ENCODE measurements at regions not wholly inside any gene's neighbourhood (a gene's known extent, or its start where the extent isn't known, plus 50 kb on each side); places are given as distances from the start of the nearest gene placed in this dataset.

DNA sequence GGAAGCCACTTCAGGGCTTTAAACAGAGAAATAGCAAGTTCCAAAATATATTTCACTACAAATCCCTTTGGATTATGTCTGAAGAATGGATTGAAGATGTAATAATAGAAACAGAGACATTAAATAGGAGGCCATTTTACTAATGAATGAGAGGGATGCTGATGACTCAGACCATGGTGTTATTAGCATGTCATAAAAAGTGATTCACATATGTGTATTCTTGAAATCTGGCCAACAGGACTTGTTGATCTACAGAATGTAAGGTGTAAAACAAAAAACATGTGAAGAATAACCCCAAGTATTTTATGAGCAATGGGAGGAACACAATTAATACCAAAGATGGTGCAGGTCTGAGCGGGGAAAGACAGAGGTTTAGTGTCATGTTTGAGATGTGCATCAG, 873.7 kb downstream of the SLITRK5 start:
- ChIA-PET POLR2A (ENCODE audit: unreplicated experiment) (no interaction called here), CTCF (no interaction called here)
- intact Hi-C loops (cut with micrococcal nuclease; ENCODE audit: unreplicated experiment) = no loop called here
- Histone ChIP-seq H3K9me2 (ENCODE audit: insufficient read depth) (no peaks in the 10 kb centered on the region), H3F3A (ENCODE audit: insufficient read depth, low read depth) (no peaks in the 10 kb centered on the region), H3K9me3 (ENCODE audit: insufficient read depth, low read depth) (no peaks in the 10 kb centered on the region), H3K27ac (no peak overlapping the region), H3K4me1 (replicated peaks; ENCODE audit: insufficient read depth) (no peaks in the 10 kb centered on the region), H3K36me3 (ENCODE audit: low read depth) (no peaks in the 10 kb centered on the region), H3K79me2 (ENCODE audit: low read depth) (no peaks in the 10 kb centered on the region), H3K27me3 (ENCODE audit: insufficient read depth, low read depth) (no peaks in the 10 kb centered on the region), H3K4me3 (no peak overlapping the region), H2AFZ (no peak overlapping the region), H3K4me2 (no peak overlapping the region), H4K20me1 (ENCODE audit: insufficient read depth) (no peaks in the 10 kb centered on the region)
- DNase-seq = no peak
- BruUV-seq (replicated peaks) = no TSS peak
- TF ChIP-seq, protein P1, sequence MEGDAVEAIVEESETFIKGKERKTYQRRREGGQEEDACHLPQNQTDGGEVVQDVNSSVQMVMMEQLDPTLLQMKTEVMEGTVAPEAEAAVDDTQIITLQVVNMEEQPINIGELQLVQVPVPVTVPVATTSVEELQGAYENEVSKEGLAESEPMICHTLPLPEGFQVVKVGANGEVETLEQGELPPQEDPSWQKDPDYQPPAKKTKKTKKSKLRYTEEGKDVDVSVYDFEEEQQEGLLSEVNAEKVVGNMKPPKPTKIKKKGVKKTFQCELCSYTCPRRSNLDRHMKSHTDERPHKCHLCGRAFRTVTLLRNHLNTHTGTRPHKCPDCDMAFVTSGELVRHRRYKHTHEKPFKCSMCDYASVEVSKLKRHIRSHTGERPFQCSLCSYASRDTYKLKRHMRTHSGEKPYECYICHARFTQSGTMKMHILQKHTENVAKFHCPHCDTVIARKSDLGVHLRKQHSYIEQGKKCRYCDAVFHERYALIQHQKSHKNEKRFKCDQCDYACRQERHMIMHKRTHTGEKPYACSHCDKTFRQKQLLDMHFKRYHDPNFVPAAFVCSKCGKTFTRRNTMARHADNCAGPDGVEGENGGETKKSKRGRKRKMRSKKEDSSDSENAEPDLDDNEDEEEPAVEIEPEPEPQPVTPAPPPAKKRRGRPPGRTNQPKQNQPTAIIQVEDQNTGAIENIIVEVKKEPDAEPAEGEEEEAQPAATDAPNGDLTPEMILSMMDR (conservative IDR thresholded peaks at IDR 0.05) = no peak
- no peak for TF ChIP-seq EZH2 (IDR thresholded peaks at IDR 0.05; ENCODE audit: low read depth)

DNA sequence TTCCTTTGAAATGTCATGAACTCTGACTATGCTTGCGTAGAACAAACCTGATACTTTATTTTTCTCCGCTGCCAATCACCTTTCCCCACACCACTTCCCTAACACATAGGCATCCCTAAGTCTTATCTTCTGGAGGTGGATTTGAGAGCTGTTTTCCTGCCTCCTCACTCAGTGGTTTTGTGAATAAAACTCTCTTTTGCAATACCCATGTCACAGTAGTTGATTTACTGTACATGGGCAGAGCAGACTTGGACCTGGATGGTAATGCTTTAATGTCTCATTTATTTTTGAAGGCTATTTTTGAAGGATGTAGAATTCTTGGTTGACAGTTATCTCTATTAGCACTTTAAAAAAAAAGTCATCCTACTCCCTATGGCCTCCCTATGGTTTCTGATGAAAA, 881.8 kb downstream of the SLITRK5 start:
- Histone ChIP-seq H3K4me1 (replicated peaks; ENCODE audit: insufficient read depth) (no peaks in the 10 kb centered on the region), H2AFZ (0 out of 2 replicates have a peak overlapping the region, but pooled peaks have one; percentile 17), H3K9me3 (ENCODE audit: insufficient read depth, low read depth) (no peaks in the 10 kb centered on the region), H4K20me1 (ENCODE audit: insufficient read depth) (no peaks in the 10 kb centered on the region), H3K4me3 (no peak overlapping the region), H3K36me3 (ENCODE audit: low read depth) (no peaks in the 10 kb centered on the region), H3K9me2 (ENCODE audit: insufficient read depth) (no peaks in the 10 kb centered on the region), H3K79me2 (ENCODE audit: low read depth) (no peaks in the 10 kb centered on the region), H3K27ac (no peak overlapping the region), H3F3A (ENCODE audit: insufficient read depth, low read depth) (no peaks in the 10 kb centered on the region), H3K27me3 (ENCODE audit: insufficient read depth, low read depth) (no peaks in the 10 kb centered on the region), H3K4me2 (no peak overlapping the region)
- POLR2A ChIA-PET (ENCODE audit: unreplicated experiment) = no interaction called here
- intact Hi-C loops (cut with micrococcal nuclease; ENCODE audit: unreplicated experiment) = no loop called here
- CTCF ChIA-PET = no interaction called here
- no peak for TF ChIP-seq EZH2 (IDR thresholded peaks at IDR 0.05; ENCODE audit: low read depth)
- TF ChIP-seq, protein P1 (conservative IDR thresholded peaks at IDR 0.05) = no peak
- no TSS peak for BruUV-seq (replicated peaks)
- DNase-seq = no peak

GRCh38 chr13:88565566-88565965, 894.4 kb downstream of the SLITRK5 start:
- Histone ChIP-seq H2AFZ (no peak overlapping the region), H3K4me3 (no peak overlapping the region), H3K4me1 (replicated peaks; ENCODE audit: insufficient read depth) (no peaks in the 10 kb centered on the region), H3K79me2 (ENCODE audit: low read depth) (no peaks in the 10 kb centered on the region), H3K9me3 (ENCODE audit: insufficient read depth, low read depth) (no peaks in the 10 kb centered on the region), H4K20me1 (ENCODE audit: insufficient read depth) (no peaks in the 10 kb centered on the region), H3K9me2 (ENCODE audit: insufficient read depth) (no peaks in the 10 kb centered on the region), H3K36me3 (ENCODE audit: low read depth) (no peaks in the 10 kb centered on the region), H3K27ac (no peak overlapping the region), H3K27me3 (ENCODE audit: insufficient read depth, low read depth) (no peaks in the 10 kb centered on the region), H3K4me2 (no peak overlapping the region), H3F3A (ENCODE audit: insufficient read depth, low read depth) (no peaks in the 10 kb centered on the region)
- no TSS peak for BruUV-seq (replicated peaks)
- intact Hi-C loops (cut with micrococcal nuclease; ENCODE audit: unreplicated experiment) = no loop called here
- TF ChIP-seq, protein P1 (conservative IDR thresholded peaks at IDR 0.05) = no peak
- no peak for TF ChIP-seq EZH2 (IDR thresholded peaks at IDR 0.05; ENCODE audit: low read depth)
- POLR2A ChIA-PET (ENCODE audit: unreplicated experiment) = no interaction called here
- no peak for DNase-seq
- CTCF ChIA-PET = no interaction called here
